Hepatocyte (in vitro differentiated cells): ENCODE measurements at regions not wholly inside any gene's neighbourhood (a gene's known extent, or its start where the extent isn't known, plus 50 kb on each side); places are given as distances from the start of the nearest gene placed in this dataset.

Source experiments
- DNase-seq: peaks from one replicate; pipeline ENCODE4 v3.0.0-alpha.2; 2016; ENCODE audit warnings: low spot score
- H2AFZ ChIP-seq: fragments of 200-600 bp; sonication (generic); 2 replicates; pipeline ENCODE4 v1.6.0; 2016; ENCODE audit warnings: antibody characterized with exemption, mild to moderate bottlenecking
- H3K27ac ChIP-seq: fragments of 200-600 bp; sonication (generic); 2 replicates; pipeline ENCODE4 v1.5.1; 2016; ENCODE audit warnings: mild to moderate bottlenecking
- H3K27me3 ChIP-seq: fragments of 200-600 bp; sonication (generic); 2 replicates; pipeline ENCODE4 v1.6.1; 2016
- H3K36me3 ChIP-seq: fragments of 200-600 bp; sonication (generic); replicated peaks from 2 replicates; pipeline ENCODE4 v1.5.1; 2016; ENCODE audit warnings: low read depth; ENCODE audit not compliant: insufficient read depth
- H3K4me1 ChIP-seq: fragments of 200-600 bp; sonication (generic); 2 replicates; pipeline ENCODE4 v1.5.1; 2016; ENCODE audit warnings: mild to moderate bottlenecking, moderate library complexity; ENCODE audit not compliant: insufficient read depth
- H3K4me2 ChIP-seq: fragments of 200-600 bp; sonication (generic); 2 replicates; pipeline ENCODE4 v1.6.0; 2016
- H3K4me3 ChIP-seq: fragments of 200-600 bp; sonication (generic); 2 replicates; pipeline ENCODE4 v1.5.1; 2016; ENCODE audit warnings: mild to moderate bottlenecking
- H3K79me2 ChIP-seq: fragments of 200-600 bp; sonication (generic); 2 replicates; pipeline ENCODE4 v1.6.0; 2017; ENCODE audit warnings: mild to moderate bottlenecking
- H3K9me2 ChIP-seq: fragments of 200-600 bp; sonication (generic); replicated peaks from 2 replicates; pipeline ENCODE4 v1.6.0; 2017; ENCODE audit warnings: mild to moderate bottlenecking; ENCODE audit not compliant: insufficient read depth
- H3K9me3 ChIP-seq: fragments of 200-600 bp; sonication (generic); 2 replicates; pipeline ENCODE4 v1.5.1; 2016; ENCODE audit warnings: low read depth, mild to moderate bottlenecking
- H4K20me1 ChIP-seq: fragments of 200-600 bp; sonication (generic); 2 replicates; pipeline ENCODE4 v1.6.0; 2016; ENCODE audit warnings: mild to moderate bottlenecking; ENCODE audit not compliant: insufficient read depth, poor library complexity, severe bottlenecking
- EZH2 ChIP-seq: fragments of 200-600 bp; sonication (generic); IDR thresholded peaks from 2 replicates; pipeline ENCODE4 v1.6.1; 2016; ENCODE audit warnings: antibody characterized with exemption, mild to moderate bottlenecking, borderline replicate concordance
- EZH2phosphoT487 ChIP-seq: fragments of 200-600 bp; sonication (generic); IDR thresholded peaks from one replicate; pipeline ENCODE4 v1.6.1; 2018; ENCODE audit warnings: antibody characterized with exemption, mild to moderate bottlenecking, low read depth, moderate library complexity; ENCODE audit not compliant: unreplicated experiment, severe bottlenecking
- WGBS: methylation state at CpG from one replicate; pipeline ENCODE4 v1.1.6; 2016; ENCODE audit warnings: low lambda C conversion rate; ENCODE audit errors: missing lambda C conversion rate; 5-methylcytosine and 5-hydroxymethylcytosine counted together
- TF ChIP-seq, protein P1 (sequence below): fragments of 200-600 bp; sonication (generic); IDR thresholded peaks from 2 replicates; pipeline ENCODE4 v1.5.1; 2016; ENCODE audit warnings: antibody characterized with exemption, mild to moderate bottlenecking; ENCODE audit not compliant: poor library complexity

- no peaks in the 10 kb centered on the region for H3K4me1 ChIP-seq
- H4K20me1 ChIP-seq, result no peaks in the 10 kb centered on the region
- H2AFZ ChIP-seq, result no peak overlapping the region
- TF ChIP-seq EZH2, result no peak
- H3K36me3 ChIP-seq, result no peaks in the 10 kb centered on the region
- no peaks in the 10 kb centered on the region for H3K79me2 ChIP-seq
- no peaks in the 10 kb centered on the region for H3K9me2 ChIP-seq
- H3K27me3 ChIP-seq, result no peaks in the 10 kb centered on the region
- H3K4me2 ChIP-seq, result no peak overlapping the region
- 87% methylated on average over 3 of the region's 3 CpGs for whole genome bisulfite sequencing
- no peak overlapping the region for H3K27ac ChIP-seq
- H3K4me3 ChIP-seq, result no peak overlapping the region
- H3K9me3 ChIP-seq, result no peaks in the 10 kb centered on the region
- no peak for DNase-seq
These were observed 333.4 kb upstream of the NT5E start for GRCh38 chr6:85116475-85116874.

DNA sequence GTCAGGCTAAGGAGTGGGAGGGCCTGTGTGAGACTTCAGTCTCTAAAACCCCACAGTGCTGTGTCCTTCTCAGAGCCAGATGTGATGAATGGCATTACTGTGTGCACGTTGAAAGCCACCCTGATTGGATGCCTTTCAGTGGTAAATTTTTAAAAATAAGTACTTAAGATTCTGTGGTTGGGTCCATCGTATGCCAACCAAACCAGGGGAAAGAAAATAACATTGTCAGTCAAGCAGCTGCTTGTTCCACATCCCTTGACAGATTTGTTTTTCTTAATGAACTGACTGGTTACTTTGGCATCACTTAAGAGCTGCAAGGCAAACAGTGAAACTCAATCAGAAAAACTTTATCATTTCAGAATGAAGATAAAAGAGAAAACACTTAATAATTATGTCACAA is 334.0 kb upstream of the NT5E start:
- no peaks in the 10 kb centered on the region for H3K79me2 ChIP-seq
- WGBS, result 80% methylated on average over 2 of the region's 2 CpGs
- H3K27ac ChIP-seq, result no peak overlapping the region
- no peaks in the 10 kb centered on the region for H3K27me3 ChIP-seq
- no peak overlapping the region for H2AFZ ChIP-seq
- H3K9me2 ChIP-seq, result no peaks in the 10 kb centered on the region
- H3K4me3 ChIP-seq, result no peak overlapping the region
- H3K4me2 ChIP-seq, result no peak overlapping the region
- no peaks in the 10 kb centered on the region for H3K4me1 ChIP-seq
- H4K20me1 ChIP-seq, result no peaks in the 10 kb centered on the region
- TF ChIP-seq, protein P1, sequence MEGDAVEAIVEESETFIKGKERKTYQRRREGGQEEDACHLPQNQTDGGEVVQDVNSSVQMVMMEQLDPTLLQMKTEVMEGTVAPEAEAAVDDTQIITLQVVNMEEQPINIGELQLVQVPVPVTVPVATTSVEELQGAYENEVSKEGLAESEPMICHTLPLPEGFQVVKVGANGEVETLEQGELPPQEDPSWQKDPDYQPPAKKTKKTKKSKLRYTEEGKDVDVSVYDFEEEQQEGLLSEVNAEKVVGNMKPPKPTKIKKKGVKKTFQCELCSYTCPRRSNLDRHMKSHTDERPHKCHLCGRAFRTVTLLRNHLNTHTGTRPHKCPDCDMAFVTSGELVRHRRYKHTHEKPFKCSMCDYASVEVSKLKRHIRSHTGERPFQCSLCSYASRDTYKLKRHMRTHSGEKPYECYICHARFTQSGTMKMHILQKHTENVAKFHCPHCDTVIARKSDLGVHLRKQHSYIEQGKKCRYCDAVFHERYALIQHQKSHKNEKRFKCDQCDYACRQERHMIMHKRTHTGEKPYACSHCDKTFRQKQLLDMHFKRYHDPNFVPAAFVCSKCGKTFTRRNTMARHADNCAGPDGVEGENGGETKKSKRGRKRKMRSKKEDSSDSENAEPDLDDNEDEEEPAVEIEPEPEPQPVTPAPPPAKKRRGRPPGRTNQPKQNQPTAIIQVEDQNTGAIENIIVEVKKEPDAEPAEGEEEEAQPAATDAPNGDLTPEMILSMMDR, result no peak
- no peak for TF ChIP-seq EZH2
- TF ChIP-seq EZH2phosphoT487, result no peak
- H3K9me3 ChIP-seq, result no peaks in the 10 kb centered on the region
- no peaks in the 10 kb centered on the region for H3K36me3 ChIP-seq
- no peak for DNase-seq

DNA sequence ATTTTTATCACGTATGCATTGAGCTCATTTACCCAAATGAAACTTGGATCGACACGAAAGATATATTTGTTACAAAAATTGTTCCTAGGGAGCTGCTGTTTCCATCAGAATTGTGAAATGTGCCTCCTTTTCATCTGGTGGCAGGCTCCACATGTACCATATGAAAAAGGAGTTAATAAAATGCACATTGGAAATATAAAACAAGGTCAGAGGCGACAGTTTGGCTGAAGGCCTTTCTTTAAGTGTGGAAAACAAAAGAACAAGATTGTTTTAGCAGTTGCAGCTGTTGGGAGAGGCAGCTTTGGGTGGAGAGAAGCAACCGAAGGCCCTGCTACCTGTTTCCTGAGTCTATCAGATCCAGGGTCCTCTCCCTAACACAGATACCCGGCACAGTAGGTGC is 334.5 kb upstream of the NT5E start:
- TF ChIP-seq, protein P1, result no peak
- TF ChIP-seq EZH2, result no peak
- TF ChIP-seq EZH2phosphoT487, result no peak
- H3K4me1 ChIP-seq, result no peaks in the 10 kb centered on the region
- H3K9me3 ChIP-seq, result no peaks in the 10 kb centered on the region
- no peaks in the 10 kb centered on the region for H3K27me3 ChIP-seq
- no peaks in the 10 kb centered on the region for H3K79me2 ChIP-seq
- no peak overlapping the region for H3K4me2 ChIP-seq
- WGBS, result 90% methylated on average over 6 of the region's 6 CpGs
- H3K4me3 ChIP-seq, result no peak overlapping the region
- H3K9me2 ChIP-seq, result no peaks in the 10 kb centered on the region
- DNase-seq, result no peak
- H3K27ac ChIP-seq, result no peak overlapping the region
- no peak overlapping the region for H2AFZ ChIP-seq
- H4K20me1 ChIP-seq, result no peaks in the 10 kb centered on the region
- no peaks in the 10 kb centered on the region for H3K36me3 ChIP-seq

- H3K9me2 ChIP-seq, result no peaks in the 10 kb centered on the region
- H3K79me2 ChIP-seq, result no peaks in the 10 kb centered on the region
- peak overlapping the region; percentile 49 for H3K4me2 ChIP-seq
- H3K27ac ChIP-seq, result no peak overlapping the region
- H3K9me3 ChIP-seq, result no peaks in the 10 kb centered on the region
- TF ChIP-seq EZH2phosphoT487 (no peak), EZH2 (no peak)
- TF ChIP-seq, protein P1, result no peak
- DNase-seq, result no peak
- no peaks in the 10 kb centered on the region for H3K36me3 ChIP-seq
- no peaks in the 10 kb centered on the region for H3K27me3 ChIP-seq
- H3K4me1 ChIP-seq, result no peaks in the 10 kb centered on the region
- WGBS, result 72% methylated on average over 6 of the region's 6 CpGs
- H2AFZ ChIP-seq, result no peak overlapping the region
- no peaks in the 10 kb centered on the region for H4K20me1 ChIP-seq
- no peak overlapping the region for H3K4me3 ChIP-seq
These were observed 335.3 kb upstream of the NT5E start for GRCh38 chr6:85114581-85114935.
